NCI-H345 treated with DMSO at 0.1 percent for 48 hours (cell line): ENCODE measurements at regions not wholly inside any gene's neighbourhood (a gene's known extent, or its start where the extent isn't known, plus 50 kb on each side); places are given as distances from the start of the nearest gene placed in this dataset.

Experiments
- DNase-seq: peaks from one replicate; lab custom pipeline; 2025; ENCODE audit not compliant: unreplicated experiment; lab: John Stamatoyannopoulos, UW

GRCh38 chr6:47151232-47151898 is 109.2 kb upstream of the ADGRF1 start:
- no peak for DNase-seq

GRCh38 chr6:47149554-47149953 is 107.4 kb upstream of the ADGRF1 start:
- no peak for DNase-seq

DNA sequence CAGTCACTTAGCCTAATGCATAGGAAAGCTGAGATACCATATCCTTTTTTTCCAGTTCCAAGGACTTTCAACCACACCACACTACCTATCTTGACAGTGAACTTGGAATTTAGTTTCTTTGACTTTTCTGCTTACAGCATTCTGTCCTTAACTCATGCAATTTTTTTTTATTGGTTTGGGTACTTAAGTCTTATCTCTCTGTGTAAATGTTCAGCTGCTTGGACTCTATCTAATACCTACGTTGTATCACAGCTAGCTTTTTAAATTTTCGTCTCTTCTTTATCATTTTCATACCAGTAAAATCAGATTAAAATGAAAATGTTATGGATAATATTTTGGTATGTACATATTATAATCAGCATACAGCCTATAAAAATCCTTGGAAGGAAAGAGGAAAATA is 106.9 kb upstream of the ADGRF1 start:
- DNase-seq, result no peak

DNA sequence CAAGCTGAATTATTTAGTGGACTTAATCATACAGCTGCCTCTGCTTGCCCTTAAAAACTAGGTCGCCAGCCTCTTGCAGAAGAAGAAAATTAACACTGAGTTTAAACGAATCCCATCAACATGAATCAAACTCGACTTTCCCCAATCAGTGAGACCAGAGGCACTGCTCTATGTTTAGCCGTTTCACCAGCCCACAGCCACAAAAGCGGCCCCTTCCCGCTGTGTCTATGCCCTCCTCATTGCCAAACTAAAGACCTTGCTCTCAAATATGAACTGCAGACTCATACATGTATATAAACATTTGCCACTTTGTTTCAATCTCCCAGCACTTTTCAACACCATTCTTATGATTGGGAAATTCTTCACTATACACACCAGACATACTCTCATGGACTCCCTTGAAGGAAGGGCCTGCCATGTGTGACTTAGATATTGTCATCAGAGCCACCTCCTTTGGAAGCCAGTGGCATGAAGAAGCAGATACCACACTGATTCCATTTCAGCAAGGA is 105.8 kb upstream of the ADGRF1 start:
- no peak for DNase-seq

GRCh38 chr6:47147175-47147727 is 105.1 kb upstream of the ADGRF1 start:
- no peak for DNase-seq

GRCh38 chr6:47146431-47147174 is 104.5 kb upstream of the ADGRF1 start:
- no peak for DNase-seq

DNA sequence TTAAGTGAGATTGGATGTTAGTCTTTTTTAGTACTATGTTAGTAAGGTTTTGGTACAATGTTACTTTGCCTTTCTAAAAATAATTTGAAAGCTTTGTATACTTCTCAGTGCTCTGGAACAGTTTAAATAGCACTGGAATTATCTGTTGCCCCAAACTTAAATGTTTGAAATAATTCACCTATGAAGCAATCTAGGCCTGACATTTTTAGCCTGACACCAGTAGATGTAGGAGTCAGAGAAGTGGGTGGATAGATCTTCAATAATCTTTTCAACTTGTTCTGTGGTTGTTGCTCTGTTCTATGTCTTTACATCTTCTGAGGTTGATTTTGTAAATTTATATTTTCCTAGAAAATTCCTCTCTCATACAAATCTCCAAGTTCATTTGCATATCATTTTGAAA is 103.1 kb upstream of the ADGRF1 start:
- no peak for DNase-seq

GRCh38 chr6:47144306-47144705 is 102.2 kb upstream of the ADGRF1 start:
- DNase-seq, result no peak

GRCh38 chr6:47141963-47142362 is 99.8 kb upstream of the ADGRF1 start:
- DNase-seq, result no peak

DNA sequence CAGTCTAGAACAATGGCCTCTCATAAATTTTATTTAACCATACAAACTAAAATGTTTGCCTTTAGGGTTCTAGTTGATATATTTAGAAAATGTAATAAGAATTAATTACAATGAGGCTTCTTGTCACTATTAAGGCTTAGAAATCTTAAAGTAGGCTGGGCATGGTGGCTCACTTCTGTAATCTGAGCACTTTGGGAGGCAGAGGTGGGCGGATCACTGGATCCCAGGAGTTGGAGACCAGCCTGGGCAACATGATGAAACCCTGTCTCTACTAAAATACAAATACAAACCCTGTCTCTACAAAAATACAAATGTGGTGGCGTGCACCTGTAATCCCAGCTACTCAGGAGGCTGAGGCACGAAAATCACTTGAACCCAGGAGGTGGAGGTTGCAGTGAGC is 99.0 kb upstream of the ADGRF1 start:
- DNase-seq, result no peak

DNA sequence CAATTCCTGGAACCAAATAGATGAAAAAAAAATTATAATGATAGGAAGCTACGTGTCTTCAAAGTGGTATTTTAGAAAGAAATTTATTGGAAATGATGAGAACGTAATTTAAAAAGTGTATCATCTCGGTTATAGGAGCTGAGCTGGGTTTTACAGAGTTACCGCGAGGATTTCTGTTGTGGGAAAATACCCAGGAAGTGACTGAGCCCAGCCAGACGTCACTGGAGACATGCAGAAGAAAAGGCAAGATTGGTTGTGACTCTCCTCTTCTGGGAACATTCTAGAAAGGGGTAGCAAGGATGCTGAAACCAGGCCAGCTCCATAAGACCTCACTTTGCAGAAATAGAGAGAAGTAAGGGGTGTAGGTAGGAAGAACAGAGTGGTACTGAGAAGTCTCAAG is 95.9 kb upstream of the ADGRF1 start:
- DNase-seq, result no peak

DNA sequence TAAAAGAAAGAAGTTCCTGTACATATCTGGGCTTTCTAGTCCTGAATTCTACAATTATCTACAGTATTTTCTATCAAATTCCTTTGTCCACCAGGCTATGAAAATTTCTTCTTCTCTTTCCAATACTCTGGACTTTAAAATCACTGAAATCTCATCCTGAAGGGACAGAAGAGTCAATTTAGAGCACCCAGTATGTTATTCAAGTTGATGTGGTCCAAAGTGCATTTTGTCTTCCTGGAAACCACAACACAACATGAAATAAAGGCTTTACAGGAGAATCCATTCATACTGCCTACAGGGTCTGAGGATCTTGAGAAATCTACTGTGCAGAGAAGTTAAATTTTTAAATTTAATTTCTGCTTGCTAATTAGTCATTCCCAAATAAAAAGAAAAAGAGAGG is 94.9 kb upstream of the ADGRF1 start:
- no peak for DNase-seq

DNA sequence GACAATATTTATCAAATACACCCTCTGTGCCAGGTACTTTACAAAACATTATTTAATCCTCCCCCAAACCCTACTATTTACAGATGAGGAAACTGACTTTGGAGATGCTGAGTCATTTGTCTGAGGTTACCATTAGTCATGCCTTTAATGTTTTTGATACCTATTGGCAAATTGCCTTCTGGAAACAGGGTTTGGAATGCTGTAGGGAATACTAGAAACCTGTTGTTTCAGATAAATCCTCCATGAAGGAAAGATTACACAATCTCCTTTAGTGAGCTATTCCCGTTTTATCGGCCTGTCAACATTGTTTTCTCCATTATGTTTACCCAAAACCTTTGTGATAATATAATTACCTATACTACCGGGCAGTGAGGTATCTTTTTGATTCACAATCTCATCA is 93.6 kb upstream of the ADGRF1 start:
- no peak for DNase-seq

DNA sequence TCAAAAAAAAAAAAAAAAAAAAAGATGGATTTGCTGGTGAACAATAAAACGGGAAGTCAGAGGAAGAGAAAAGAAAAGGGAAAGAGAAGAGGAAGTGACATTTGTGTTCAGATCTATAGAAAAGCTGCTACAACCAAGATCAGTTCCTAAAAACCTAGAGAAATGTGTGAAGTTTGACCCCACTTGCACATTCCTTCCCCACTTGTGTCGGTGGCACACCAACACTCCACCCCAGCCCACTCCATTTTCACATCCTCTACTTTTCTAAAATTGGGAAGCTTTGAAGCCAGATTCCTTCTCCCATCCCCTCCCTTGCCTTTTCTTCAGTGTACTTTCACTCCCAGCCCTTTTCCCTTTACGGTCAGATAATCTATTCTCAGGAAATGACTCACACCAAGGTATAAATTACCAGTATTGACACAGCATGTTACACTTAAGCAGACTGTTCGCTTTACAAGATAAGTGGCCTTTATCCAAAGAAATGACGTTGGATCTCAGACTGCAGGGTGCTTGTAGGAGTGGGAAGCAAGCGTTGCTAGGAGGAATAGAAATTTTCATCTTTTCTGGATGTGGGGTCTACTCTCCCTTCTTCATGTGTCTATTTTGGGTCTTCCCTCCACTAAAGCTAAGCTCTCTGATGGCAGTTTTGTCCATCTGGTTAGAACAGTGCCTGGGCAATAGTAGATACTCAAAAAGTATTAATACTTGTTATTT is 92.5 kb upstream of the ADGRF1 start:
- DNase-seq, result peak; percentile 78

DNA sequence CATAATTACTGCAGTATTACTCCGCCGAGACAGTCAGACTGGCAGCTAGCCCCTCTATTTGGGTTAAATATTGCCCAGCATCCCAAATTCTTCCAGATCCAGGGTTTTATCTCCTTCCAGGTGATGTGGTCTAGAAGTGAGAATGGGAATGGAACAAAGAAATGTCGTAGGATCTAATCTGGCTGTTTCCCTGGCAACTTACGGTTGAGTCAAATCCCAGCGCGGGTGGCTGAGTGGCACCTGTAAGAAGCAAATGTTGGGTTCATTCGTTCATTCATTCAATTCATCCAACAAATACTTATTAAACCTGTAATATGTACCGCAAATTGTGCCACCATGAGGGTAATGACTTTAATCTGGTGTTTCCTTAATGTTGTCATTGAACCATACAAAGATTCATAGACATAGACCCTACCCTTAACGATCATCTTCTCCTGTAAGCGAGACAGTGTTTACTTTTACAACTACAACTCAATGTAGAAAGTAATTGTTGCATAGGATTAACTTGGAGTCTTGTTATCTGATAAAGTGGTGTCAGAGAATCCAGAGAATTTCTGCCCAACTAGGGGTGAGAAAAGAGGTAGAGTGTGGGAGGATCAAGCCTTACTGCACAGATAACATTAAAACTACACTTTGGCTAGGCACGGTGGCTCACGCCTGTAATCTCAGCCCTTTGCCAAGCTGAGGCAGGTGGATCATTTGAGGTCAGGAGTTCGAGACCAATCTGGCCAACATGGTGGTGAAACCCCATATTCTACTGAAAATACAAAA is 91.3 kb upstream of the ADGRF1 start:
- DNase-seq, result no peak

DNA sequence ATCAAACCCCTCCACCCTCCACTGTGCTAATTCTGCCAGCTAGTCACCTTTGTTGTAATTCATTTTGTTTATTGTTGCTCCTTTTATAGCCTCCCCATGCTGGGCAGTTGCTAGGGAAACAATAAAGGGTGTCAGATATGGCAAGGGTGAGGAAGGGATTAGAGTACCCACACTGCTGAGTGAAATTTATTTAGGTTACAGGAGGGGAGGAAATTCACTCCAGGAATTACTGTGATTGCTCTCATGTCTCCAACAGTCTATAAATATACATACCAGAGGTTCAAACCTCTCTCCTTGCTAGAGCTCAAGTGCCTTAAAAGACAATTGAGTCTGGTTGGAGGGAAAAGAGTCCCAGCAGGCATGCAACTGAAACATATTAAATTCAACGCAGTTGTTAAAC is 90.6 kb upstream of the ADGRF1 start:
- DNase-seq, result peak; percentile 76

DNA sequence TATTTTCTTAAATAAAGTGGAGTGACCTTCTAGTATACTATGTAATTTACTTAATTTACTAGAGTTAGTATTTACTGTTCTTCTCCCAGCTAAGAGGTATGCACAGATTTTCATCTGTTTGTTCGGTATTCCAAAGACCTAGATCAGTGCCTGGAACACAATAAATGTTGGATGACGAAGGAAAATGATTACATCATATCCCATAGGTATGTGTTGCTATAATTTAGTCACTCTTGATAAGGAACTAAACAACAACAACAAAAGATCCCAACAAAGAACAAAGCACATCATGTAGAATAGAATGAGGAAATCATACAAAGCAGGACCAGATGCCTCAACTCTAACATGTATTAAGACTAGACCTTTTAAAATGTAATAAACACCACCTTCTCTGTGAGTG is 89.6 kb upstream of the ADGRF1 start:
- no peak for DNase-seq

- DNase-seq, result no peak
Measured at GRCh38 chr6:47130086-47130485, 88.0 kb upstream of the ADGRF1 start.

DNA sequence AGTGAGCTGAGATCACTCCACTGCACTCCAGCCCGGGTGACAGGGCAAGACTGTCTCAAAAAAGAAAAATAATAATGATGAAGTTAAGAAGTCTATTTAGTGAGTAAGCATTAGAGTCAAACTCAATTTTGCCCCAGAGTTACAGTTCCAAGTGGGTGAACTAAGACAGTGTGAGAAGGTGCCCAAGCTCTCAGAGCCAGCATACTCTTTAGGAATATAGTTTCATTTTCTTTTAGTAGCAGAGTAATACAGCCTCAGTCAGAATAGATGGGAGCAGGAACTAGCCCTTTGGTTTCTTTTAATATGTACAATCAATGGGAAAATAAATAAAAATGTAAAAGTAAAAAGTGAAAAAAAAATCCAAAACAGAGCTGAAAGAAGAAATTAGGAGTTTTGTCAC is 87.0 kb upstream of the ADGRF1 start:
- no peak for DNase-seq

DNA sequence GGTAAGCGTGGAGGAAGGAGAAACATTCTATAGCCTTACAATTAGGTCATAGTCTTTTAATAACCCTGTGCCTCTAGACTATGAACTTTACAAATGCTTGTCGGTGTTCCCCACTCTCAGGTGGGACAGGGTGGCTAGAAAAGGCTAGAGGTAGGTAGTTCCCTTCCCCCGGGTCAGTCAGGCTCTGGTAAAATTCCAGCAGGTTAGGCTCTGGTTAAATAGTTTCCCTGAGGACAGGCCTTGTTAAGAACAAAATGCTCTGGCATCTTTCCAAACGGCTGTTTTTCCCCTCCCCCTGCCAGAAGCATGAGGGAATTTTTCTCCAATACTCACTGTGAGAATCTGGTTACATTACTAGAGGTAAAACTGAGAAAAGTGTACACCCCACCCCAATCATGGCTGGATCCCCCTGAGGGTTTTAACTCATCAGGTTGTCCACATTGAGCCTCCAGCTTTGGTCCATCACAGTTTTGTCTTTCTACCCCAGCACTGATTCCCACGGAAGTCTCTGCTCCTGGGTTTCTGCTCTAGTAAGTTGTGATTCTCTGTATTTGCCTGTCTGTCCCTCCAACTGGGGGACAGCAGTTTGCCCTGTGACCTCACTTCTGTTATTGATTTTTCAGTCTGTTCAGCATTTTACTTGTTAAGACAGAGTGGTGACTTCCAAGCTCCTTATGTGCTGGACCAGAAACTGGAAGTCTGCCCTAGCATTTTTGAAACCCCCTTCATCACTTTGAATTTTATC is 84.7 kb upstream of the ADGRF1 start:
- DNase-seq, result no peak
